GM19463 (cell line): ENCODE measurements at regions not wholly inside any gene's neighbourhood (a gene's known extent, or its start where the extent isn't known, plus 50 kb on each side); places are given as distances from the start of the nearest gene placed in this dataset.

Experiments used
- ATAC-seq: cut with Tn5 transposase; IDR thresholded peaks from one replicate; pipeline ENCODE4 v1.9.1; 2021; ENCODE audit warnings: mild to moderate bottlenecking, moderate library complexity; ENCODE audit not compliant: unreplicated experiment

GRCh38 chr4:30837131-30837539, 117.0 kb downstream of the PCDH7 start:
- ATAC-seq: no peak

GRCh38 chr4:30837861-30838260, 117.7 kb downstream of the PCDH7 start:
- ATAC-seq: no peak

- ATAC-seq: no peak
Measured at GRCh38 chr4:30838331-30838730, 118.2 kb downstream of the PCDH7 start.

- ATAC-seq: no peak
Measured at GRCh38 chr4:30839583-30840520, 119.7 kb downstream of the PCDH7 start.

GRCh38 chr4:30840571-30840970, 120.4 kb downstream of the PCDH7 start:
- ATAC-seq: no peak

- no peak for ATAC-seq
Measured at GRCh38 chr4:30842142-30842541, 122.0 kb downstream of the PCDH7 start.

- ATAC-seq: no peak
Measured at GRCh38 chr4:30842689-30843088, 122.5 kb downstream of the PCDH7 start.

- ATAC-seq: no peak
Measured at GRCh38 chr4:30844861-30845582, 124.9 kb downstream of the PCDH7 start.

- ATAC-seq: no peak
Measured at GRCh38 chr4:30847167-30847566, 127.0 kb downstream of the PCDH7 start.

GRCh38 chr4:30847958-30848357, 127.8 kb downstream of the PCDH7 start:
- no peak for ATAC-seq

- ATAC-seq: no peak
Measured at GRCh38 chr4:30854531-30854930, 134.4 kb downstream of the PCDH7 start.

GRCh38 chr4:30855232-30855631, 135.1 kb downstream of the PCDH7 start:
- ATAC-seq: no peak

- ATAC-seq: no peak
Measured at GRCh38 chr4:30856795-30857564, 136.8 kb downstream of the PCDH7 start.

GRCh38 chr4:30860978-30861377, 140.8 kb downstream of the PCDH7 start:
- ATAC-seq: no peak

- no peak for ATAC-seq
Measured at GRCh38 chr4:30862196-30862595, 142.0 kb downstream of the PCDH7 start.

- no peak for ATAC-seq
Measured at GRCh38 chr4:30863021-30863420, 142.9 kb downstream of the PCDH7 start.

GRCh38 chr4:30865691-30866090, 145.5 kb downstream of the PCDH7 start:
- ATAC-seq: no peak

- no peak for ATAC-seq
Measured at GRCh38 chr4:30866346-30866745, 146.2 kb downstream of the PCDH7 start.

- ATAC-seq: no peak
Measured at GRCh38 chr4:30866907-30867306, 146.7 kb downstream of the PCDH7 start.

GRCh38 chr4:30867427-30867826, 147.3 kb downstream of the PCDH7 start:
- no peak for ATAC-seq
